ENCODE measurements at regions not wholly inside any gene's neighbourhood (a gene's known extent, or its start where the extent isn't known, plus 50 kb on each side); places are given as distances from the start of the nearest gene placed in this dataset.
"Not testable (repeated sequence)": the region's sequence is repeated elsewhere in the genome, so short reads cannot be mapped to it uniquely, and the experiment has no call there.

- no peaks in the 10 kb centered on the region for H3K36me3 ChIP-seq (ENCODE audit: control insufficient read depth in 2 of 3, insufficient read depth in 3 of 3, low read length in 3 of 3)
- ATAC-seq (no peak), DNase-seq (no peak)
- intact Hi-C loops (cut with micrococcal nuclease) = no loop called here
- POLR2A ChIA-PET = no interaction called here
- H3K4me3 ChIP-seq (ENCODE audit: low read length) = no peak overlapping the region
- no peaks in the 10 kb centered on the region for H3K4me1 ChIP-seq (ENCODE audit: control insufficient read depth in 2 of 2, insufficient read depth in 2 of 2, low read length in 2 of 2)
- H3K27ac ChIP-seq (ENCODE audit: low read depth, low read length) = no peak overlapping the region
- peaks cover 0 to 3% (median 0%) of the 10 kb centered on the region in 7 donors for H3K4me1 Mint-ChIP-seq
- peaks cover 0 to 10% (median under 1%) of the 10 kb centered on the region in 5 donors for H3K36me3 Mint-ChIP-seq
- H3K27ac Mint-ChIP-seq = peak overlapping the region in 1 of 9 donors; percentile 10
- H3K4me3 Mint-ChIP-seq = no peak overlapping the region
- H3K9me3 Mint-ChIP-seq = peaks cover 6 to 61% (median 21%) of the 10 kb centered on the region in 11 donors
- CTCF ChIA-PET = no interaction called here
- peaks cover 0 to 3% of the 10 kb centered on the region in 2 donors for H3K27me3 ChIP-seq (ENCODE audit: control insufficient read depth in 2 of 2, insufficient read depth in 2 of 2, low read length in 2 of 2)
- peaks cover 27 to 46% (median 37%) of the 10 kb centered on the region in 5 donors for H3K27me3 Mint-ChIP-seq
- H3K9me3 ChIP-seq (ENCODE audit: control insufficient read depth in 2 of 3, low read length in 3 of 3) = peaks cover 0 to 4% (median 0%) of the 10 kb centered on the region in 3 experiments
These were observed 98.9 kb upstream of the NANOS1 start for GRCh38 chr10:118930614-118931013.

GRCh38 chr10:118931436-118931835 is 98.1 kb upstream of the NANOS1 start:
- H3K27ac ChIP-seq (ENCODE audit: low read depth, low read length) = no peak overlapping the region
- no peak overlapping the region for H3K4me3 ChIP-seq (ENCODE audit: low read length)
- POLR2A ChIA-PET = no interaction called here
- no peak overlapping the region for H3K4me3 Mint-ChIP-seq
- H3K9me3 ChIP-seq (ENCODE audit: control insufficient read depth in 2 of 3, low read length in 3 of 3) = peaks cover 0 to 4% (median 0%) of the 10 kb centered on the region in 3 experiments
- CTCF ChIA-PET = no interaction called here
- H3K27me3 ChIP-seq (ENCODE audit: control insufficient read depth in 2 of 2, insufficient read depth in 2 of 2, low read length in 2 of 2) = peaks cover 0 to 3% of the 10 kb centered on the region in 2 donors
- intact Hi-C loops (cut with micrococcal nuclease) = no loop called here
- peaks cover 29 to 43% (median 37%) of the 10 kb centered on the region in 5 donors for H3K27me3 Mint-ChIP-seq
- no peak overlapping the region for H3K27ac Mint-ChIP-seq
- peaks cover 0 to 10% (median 0%) of the 10 kb centered on the region in 5 donors for H3K36me3 Mint-ChIP-seq
- H3K36me3 ChIP-seq (ENCODE audit: control insufficient read depth in 2 of 3, insufficient read depth in 3 of 3, low read length in 3 of 3) = no peaks in the 10 kb centered on the region
- H3K9me3 Mint-ChIP-seq = peaks cover 6 to 61% (median 21%) of the 10 kb centered on the region in 11 donors
- no peak for DNase-seq
- no peak for ATAC-seq
- H3K4me1 ChIP-seq (ENCODE audit: control insufficient read depth in 2 of 2, insufficient read depth in 2 of 2, low read length in 2 of 2) = no peaks in the 10 kb centered on the region
- peaks cover 0 to 3% (median 0%) of the 10 kb centered on the region in 7 donors for H3K4me1 Mint-ChIP-seq

GRCh38 chr10:118932154-118932553 is 97.4 kb upstream of the NANOS1 start:
- H3K27ac Mint-ChIP-seq; H3K27me3 ChIP-seq (ENCODE audit: control insufficient read depth in 2 of 2, insufficient read depth in 2 of 2, low read length in 2 of 2); H3K4me3 ChIP-seq (ENCODE audit: low read length); H3K36me3 Mint-ChIP-seq; DNase-seq; H3K4me1 ChIP-seq (ENCODE audit: control insufficient read depth in 2 of 2, insufficient read depth in 2 of 2, low read length in 2 of 2); H3K4me3 Mint-ChIP-seq; H3K36me3 ChIP-seq (ENCODE audit: control insufficient read depth in 2 of 3, insufficient read depth in 3 of 3, low read length in 3 of 3); H3K27ac ChIP-seq (ENCODE audit: low read depth, low read length); ATAC-seq; H3K4me1 Mint-ChIP-seq; intact Hi-C loops (cut with micrococcal nuclease); CTCF ChIA-PET; H3K9me3 ChIP-seq (ENCODE audit: control insufficient read depth in 2 of 3, low read length in 3 of 3); POLR2A ChIA-PET: not testable (repeated sequence)
- Mint-ChIP-seq H3K27me3 (peaks cover 34 to 43% (median 37%) of the 10 kb centered on the region in 5 donors), H3K9me3 (peaks cover 6 to 61% (median 21%) of the 10 kb centered on the region in 11 donors)

GRCh38 chr10:118937226-118937625 is 92.3 kb upstream of the NANOS1 start:
- H3K27ac Mint-ChIP-seq = no peak overlapping the region
- ATAC-seq (no peak), DNase-seq (no peak)
- peaks cover 47 to 75% (median 51%) of the 10 kb centered on the region in 5 donors for H3K27me3 Mint-ChIP-seq
- POLR2A ChIA-PET = interaction anchor here (0.6 kb wide), 1 partner anchor 33 kb away, joined by 3 read pairs; no protein-coding TSS in a partner anchor
- Histone ChIP-seq H3K9me3 (ENCODE audit: control insufficient read depth in 2 of 3, low read length in 3 of 3) (no peaks in the 10 kb centered on the region), H3K4me1 (ENCODE audit: control insufficient read depth in 2 of 2, insufficient read depth in 2 of 2, low read length in 2 of 2) (no peaks in the 10 kb centered on the region), H3K4me3 (ENCODE audit: low read length) (no peak overlapping the region), H3K27me3 (ENCODE audit: control insufficient read depth in 2 of 2, insufficient read depth in 2 of 2, low read length in 2 of 2) (peaks cover 0 to 3% of the 10 kb centered on the region in 2 donors), H3K36me3 (ENCODE audit: control insufficient read depth in 2 of 3, insufficient read depth in 3 of 3, low read length in 3 of 3) (no peaks in the 10 kb centered on the region), H3K27ac (ENCODE audit: low read depth, low read length) (no peak overlapping the region)
- H3K4me1 Mint-ChIP-seq = peaks cover 0 to 6% (median 0%) of the 10 kb centered on the region in 7 donors
- CTCF ChIA-PET = no interaction called here
- H3K4me3 Mint-ChIP-seq = no peak overlapping the region
- H3K36me3 Mint-ChIP-seq = peaks cover 0 to 4% (median 0%) of the 10 kb centered on the region in 5 donors
- H3K9me3 Mint-ChIP-seq = peaks cover 1 to 26% (median 7%) of the 10 kb centered on the region in 11 donors
- intact Hi-C loops (cut with micrococcal nuclease) = no loop called here

GRCh38 chr10:118939211-118940007 is 90.1 kb upstream of the NANOS1 start:
- Histone ChIP-seq H3K9me3 (ENCODE audit: control insufficient read depth in 2 of 3, low read length in 3 of 3) (no peaks in the 10 kb centered on the region), H3K36me3 (ENCODE audit: control insufficient read depth in 2 of 3, insufficient read depth in 3 of 3, low read length in 3 of 3) (no peaks in the 10 kb centered on the region), H3K4me3 (ENCODE audit: low read length) (no peak overlapping the region), H3K27me3 (ENCODE audit: control insufficient read depth in 2 of 2, insufficient read depth in 2 of 2, low read length in 2 of 2) (no peaks in the 10 kb centered on the region), H3K4me1 (ENCODE audit: control insufficient read depth in 2 of 2, insufficient read depth in 2 of 2, low read length in 2 of 2) (no peaks in the 10 kb centered on the region), H3K27ac (ENCODE audit: low read depth, low read length) (no peak overlapping the region)
- Mint-ChIP-seq H3K27ac (no peak overlapping the region), H3K36me3 (no peaks in the 10 kb centered on the region), H3K9me3 (peaks cover 0 to 8% (median 4%) of the 10 kb centered on the region in 11 donors), H3K4me1 (peaks cover 0 to 6% (median 0%) of the 10 kb centered on the region in 7 donors), H3K4me3 (no peak overlapping the region), H3K27me3 (peaks cover 30 to 61% (median 36%) of the 10 kb centered on the region in 5 donors)
- DNase-seq (no peak), ATAC-seq (no peak)
- intact Hi-C loops (cut with micrococcal nuclease) = no loop called here
- POLR2A ChIA-PET = no interaction called here
- CTCF ChIA-PET = no interaction called here

GRCh38 chr10:118940386-118940785 is 89.1 kb upstream of the NANOS1 start:
- Mint-ChIP-seq H3K9me3 (peaks cover 0 to 8% (median 4%) of the 10 kb centered on the region in 11 donors), H3K4me3 (no peak overlapping the region), H3K27me3 (peaks cover 23 to 56% (median 34%) of the 10 kb centered on the region in 5 donors), H3K36me3 (no peaks in the 10 kb centered on the region), H3K27ac (no peak overlapping the region), H3K4me1 (peaks cover 0 to 6% (median 0%) of the 10 kb centered on the region in 7 donors)
- H3K36me3 ChIP-seq (ENCODE audit: control insufficient read depth in 2 of 3, insufficient read depth in 3 of 3, low read length in 3 of 3) = no peaks in the 10 kb centered on the region
- H3K4me3 ChIP-seq (ENCODE audit: low read length) = no peak overlapping the region
- intact Hi-C loops (cut with micrococcal nuclease) = no loop called here
- no peak overlapping the region for H3K27ac ChIP-seq (ENCODE audit: low read depth, low read length)
- H3K4me1 ChIP-seq (ENCODE audit: control insufficient read depth in 2 of 2, insufficient read depth in 2 of 2, low read length in 2 of 2) = no peaks in the 10 kb centered on the region
- ChIA-PET CTCF (no interaction called here), POLR2A (no interaction called here)
- no peak for ATAC-seq
- no peak for DNase-seq
- H3K9me3 ChIP-seq (ENCODE audit: control insufficient read depth in 2 of 3, low read length in 3 of 3) = no peaks in the 10 kb centered on the region
- no peaks in the 10 kb centered on the region for H3K27me3 ChIP-seq (ENCODE audit: control insufficient read depth in 2 of 2, insufficient read depth in 2 of 2, low read length in 2 of 2)

GRCh38 chr10:118943253-118943652 is 86.3 kb upstream of the NANOS1 start:
- Histone ChIP-seq H3K36me3 (ENCODE audit: control insufficient read depth in 2 of 3, insufficient read depth in 3 of 3, low read length in 3 of 3) (no peaks in the 10 kb centered on the region), H3K9me3 (ENCODE audit: control insufficient read depth in 2 of 3, low read length in 3 of 3) (no peaks in the 10 kb centered on the region), H3K4me3 (ENCODE audit: low read length) (no peak overlapping the region), H3K4me1 (ENCODE audit: control insufficient read depth in 2 of 2, insufficient read depth in 2 of 2, low read length in 2 of 2) (no peaks in the 10 kb centered on the region), H3K27me3 (ENCODE audit: control insufficient read depth in 2 of 2, insufficient read depth in 2 of 2, low read length in 2 of 2) (no peaks in the 10 kb centered on the region), H3K27ac (ENCODE audit: low read depth, low read length) (no peak overlapping the region)
- peaks cover 0 to 8% (median 4%) of the 10 kb centered on the region in 11 donors for H3K9me3 Mint-ChIP-seq
- no peak overlapping the region for H3K4me3 Mint-ChIP-seq
- peaks cover 0 to 8% (median 0%) of the 10 kb centered on the region in 7 donors for H3K4me1 Mint-ChIP-seq
- no peaks in the 10 kb centered on the region for H3K36me3 Mint-ChIP-seq
- H3K27ac Mint-ChIP-seq = no peak overlapping the region
- ATAC-seq = no peak
- POLR2A ChIA-PET = no interaction called here
- intact Hi-C loops (cut with micrococcal nuclease) = no loop called here
- CTCF ChIA-PET = no interaction called here
- peaks cover 20 to 39% (median 24%) of the 10 kb centered on the region in 5 donors for H3K27me3 Mint-ChIP-seq
- no peak for DNase-seq

All from naive thymus-derived CD4-positive, alpha-beta T cell (primary cell).